ENCODE measurements at regions not wholly inside any gene's neighbourhood (a gene's known extent, or its start where the extent isn't known, plus 50 kb on each side); places are given as distances from the start of the nearest gene placed in this dataset.
"Not testable (repeated sequence)": the region's sequence is repeated elsewhere in the genome, so short reads cannot be mapped to it uniquely, and the experiment has no call there.

- DNase-seq = no peak
Measured at GRCh38 chr11:92436034-92436920, 211.7 kb downstream of the FAT3 start.

DNA sequence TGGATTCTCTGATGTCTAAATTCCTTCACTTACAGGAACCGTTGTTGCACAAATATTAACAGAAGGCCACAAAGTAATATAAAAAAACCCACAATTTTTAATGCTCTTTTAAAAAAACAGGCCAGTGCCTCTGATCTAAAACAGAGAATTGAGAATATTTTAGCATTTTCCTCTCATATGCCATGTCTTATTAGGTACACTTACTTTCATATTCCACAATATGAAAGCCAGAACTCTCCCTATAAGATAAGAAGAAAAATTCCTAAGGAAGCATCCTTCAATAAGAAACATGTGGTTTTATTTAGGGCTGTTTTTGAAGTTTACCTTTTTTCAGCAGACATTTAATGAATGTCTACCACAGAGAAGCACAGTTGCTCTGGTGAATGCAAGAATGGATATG is 214.5 kb downstream of the FAT3 start:
- DNase-seq = no peak

DNA sequence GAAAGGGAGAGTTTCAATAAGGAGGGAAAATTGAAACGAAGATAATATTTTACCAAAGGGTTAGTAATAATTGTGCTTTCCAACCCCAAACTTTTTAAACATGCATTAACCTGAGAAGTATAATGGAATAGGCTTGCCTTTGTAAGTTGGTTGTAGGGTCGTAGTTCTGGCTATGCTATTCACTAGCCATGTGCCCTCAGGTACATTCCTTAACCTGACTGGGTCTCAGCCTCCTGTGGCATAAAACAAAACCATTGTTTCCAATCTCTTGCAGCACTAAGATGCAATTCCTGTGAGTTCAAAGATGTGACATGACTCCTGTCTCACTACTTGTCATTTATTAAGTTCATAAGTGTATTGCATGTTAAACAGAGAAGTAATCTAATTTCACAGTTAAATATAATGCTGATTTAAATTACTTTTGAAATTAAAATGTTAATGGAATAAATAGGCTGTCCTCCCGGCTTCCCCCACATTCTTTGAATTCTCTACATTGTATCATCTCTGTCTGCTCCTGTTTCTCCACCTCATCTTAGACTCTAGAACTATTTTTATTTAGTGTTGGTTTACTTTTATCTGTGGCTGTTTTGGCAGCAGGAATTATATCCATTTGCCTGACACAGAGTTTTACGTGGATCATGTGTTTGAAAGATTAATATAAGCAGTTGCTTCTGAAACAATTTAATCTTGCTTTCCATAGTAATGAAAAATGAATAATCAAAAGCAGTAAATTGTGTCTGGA is 216.3 kb downstream of the FAT3 start:
- no peak for DNase-seq

DNA sequence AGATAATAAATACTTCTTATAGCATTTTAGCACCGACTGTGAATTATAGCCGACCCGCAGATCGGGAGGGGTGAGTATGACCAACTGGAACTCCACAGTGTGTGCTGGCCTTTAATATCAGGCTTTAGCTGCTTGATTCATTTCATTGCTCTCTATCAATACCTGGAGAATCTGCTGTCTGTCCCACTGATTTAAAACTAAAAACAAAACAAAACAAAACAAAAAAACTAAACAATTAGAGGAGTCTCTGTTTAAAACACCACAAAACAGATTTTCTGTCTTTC is 216.8 kb downstream of the FAT3 start:
- no peak for DNase-seq

DNA sequence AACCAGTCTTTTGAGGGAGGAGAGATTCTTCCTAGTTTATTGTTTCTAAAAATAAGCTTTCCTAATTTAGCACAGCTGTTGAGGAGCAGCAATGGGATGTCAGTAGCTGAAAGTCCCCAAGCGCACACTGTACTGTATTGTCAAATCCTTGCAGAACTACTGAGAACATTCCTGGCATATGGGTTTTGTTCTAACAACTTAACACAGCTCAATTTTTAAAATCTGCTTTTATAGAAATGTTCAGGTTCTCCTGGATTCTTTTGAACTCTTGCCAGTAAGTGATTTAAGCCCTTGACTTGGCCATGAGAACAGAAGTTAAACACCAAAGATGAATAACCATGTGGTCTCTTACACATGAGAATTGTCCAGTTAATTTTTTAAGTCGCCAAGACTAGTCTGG is 218.6 kb downstream of the FAT3 start:
- no peak for DNase-seq

- DNase-seq = no peak
Measured at GRCh38 chr11:92447586-92447985, 223.0 kb downstream of the FAT3 start.

GRCh38 chr11:92449222-92449621 is 224.6 kb downstream of the FAT3 start:
- no peak for DNase-seq

DNA sequence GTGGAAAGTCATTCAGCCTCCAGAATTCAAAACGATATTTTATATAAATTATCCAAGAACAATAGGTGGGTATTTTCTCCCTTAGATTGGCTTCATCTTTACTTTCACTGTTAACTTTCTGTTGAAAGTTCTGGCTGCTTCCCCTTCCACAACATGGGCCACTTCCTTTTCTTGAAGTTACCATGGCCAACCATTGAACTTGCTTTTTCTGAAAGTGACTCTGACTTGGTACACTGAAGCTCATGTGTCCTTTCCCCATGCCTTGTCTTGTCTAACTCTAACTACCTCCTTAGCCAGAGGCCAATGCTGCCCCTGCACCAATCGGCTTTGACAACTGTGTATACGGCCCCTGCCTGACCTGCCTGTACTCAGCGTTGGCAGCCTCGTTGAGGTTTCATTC is 225.2 kb downstream of the FAT3 start:
- DNase-seq = no peak

DNA sequence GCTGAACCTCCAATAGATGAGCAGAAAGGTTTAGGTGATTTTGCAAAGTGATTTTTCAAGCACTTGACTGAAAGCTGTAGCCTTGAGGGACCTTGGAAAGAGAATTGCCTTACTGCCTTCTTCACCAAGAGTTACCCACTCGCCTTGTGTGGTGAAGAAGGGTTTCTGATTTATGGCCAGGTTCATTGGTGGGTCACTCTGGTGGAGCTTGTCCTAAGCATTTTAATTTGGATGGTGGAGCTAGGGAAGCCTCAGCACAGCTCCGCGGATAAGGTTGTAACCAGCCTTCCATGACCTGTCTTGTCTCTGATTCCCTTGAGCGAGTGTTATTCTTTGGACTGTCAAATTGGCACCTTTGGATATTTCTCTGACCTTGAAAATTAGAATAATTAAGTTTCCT is 226.4 kb downstream of the FAT3 start:
- DNase-seq = no peak

DNA sequence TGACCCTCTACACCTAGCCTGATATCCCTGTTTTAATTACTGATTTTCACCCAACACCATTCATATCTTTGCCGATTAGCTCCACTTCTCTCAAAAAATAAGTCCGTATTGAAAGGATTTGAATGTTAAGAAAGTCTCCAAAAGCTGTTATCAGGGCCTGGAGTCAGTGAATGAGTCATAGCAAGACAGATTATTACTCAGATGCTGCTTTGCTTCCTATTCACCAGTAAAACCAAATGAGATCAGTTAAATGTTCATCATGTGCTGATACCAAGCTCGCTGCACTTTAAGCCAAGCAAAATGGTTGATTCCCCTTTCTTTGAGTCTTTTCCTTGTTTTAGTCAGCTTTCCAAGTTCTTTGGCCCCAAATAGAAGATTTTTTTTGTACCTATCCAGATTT is 228.4 kb downstream of the FAT3 start:
- DNase-seq = no peak

DNA sequence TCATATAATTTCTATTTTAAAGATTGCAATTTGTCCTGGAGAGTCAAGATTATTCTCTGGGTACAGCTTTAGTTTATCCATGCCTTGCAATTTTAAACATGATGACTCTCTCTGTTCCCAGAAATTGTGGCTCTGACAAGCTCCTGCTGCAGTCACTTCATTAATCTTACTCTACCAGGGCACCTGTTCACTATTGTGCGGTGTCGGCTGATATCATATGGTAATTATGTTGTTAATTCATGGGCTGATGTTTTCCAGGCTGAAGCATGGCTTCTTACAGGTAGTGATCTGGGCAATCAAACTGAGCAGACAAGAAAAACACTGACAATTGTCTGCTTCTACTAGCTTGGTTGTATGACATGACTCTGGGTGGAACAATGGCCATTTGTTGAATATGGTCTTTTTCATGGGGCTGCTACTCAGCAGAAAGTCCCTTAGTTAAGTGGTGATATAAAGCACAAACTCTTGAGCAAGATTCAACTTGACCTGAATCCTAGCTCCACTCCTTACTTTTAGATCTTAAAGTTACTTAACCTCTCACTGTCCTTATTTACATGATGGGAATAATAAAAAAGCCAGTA is 230.7 kb downstream of the FAT3 start:
- DNase-seq = no peak

- no peak for DNase-seq
Measured at GRCh38 chr11:92457250-92457649, 232.6 kb downstream of the FAT3 start.

DNA sequence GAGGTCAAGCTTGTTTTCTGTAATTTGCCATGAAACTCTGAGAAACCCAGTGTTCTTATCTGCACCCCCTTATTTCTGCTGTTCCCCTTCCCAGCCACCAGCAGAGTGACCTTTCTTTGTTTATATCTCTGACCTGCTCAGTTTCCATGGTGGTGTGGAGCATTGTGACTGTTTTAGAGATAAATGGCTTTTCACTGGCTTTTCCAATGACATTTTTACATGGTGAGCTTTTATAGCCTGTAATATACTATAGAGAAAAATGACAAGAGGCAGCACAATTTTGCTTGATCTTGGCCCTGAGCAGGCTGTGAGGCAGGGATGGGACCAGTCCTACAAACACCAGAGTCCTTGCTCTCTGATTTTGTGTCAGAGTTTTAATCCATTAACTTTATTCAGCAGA is 233.9 kb downstream of the FAT3 start:
- no peak for DNase-seq

DNA sequence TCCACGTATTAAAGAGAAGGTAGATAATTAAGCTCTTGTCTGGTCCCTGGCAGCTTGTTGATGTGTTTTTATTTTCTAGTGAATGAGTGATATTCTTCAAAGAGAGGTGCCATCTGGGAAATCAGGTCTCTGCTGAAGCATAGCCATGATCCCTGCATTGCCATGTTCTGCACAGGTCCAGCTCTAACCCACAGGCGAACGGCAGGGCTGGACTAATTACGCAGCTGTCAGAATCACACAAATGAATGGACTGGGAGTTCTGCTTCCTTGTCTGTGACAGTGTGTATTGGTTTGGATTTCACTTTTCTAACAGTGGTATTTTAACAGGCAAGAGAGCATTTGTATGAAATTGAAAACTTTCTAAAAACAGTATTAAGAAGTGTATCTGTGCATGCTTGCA is 235.6 kb downstream of the FAT3 start:
- DNase-seq = no peak

DNA sequence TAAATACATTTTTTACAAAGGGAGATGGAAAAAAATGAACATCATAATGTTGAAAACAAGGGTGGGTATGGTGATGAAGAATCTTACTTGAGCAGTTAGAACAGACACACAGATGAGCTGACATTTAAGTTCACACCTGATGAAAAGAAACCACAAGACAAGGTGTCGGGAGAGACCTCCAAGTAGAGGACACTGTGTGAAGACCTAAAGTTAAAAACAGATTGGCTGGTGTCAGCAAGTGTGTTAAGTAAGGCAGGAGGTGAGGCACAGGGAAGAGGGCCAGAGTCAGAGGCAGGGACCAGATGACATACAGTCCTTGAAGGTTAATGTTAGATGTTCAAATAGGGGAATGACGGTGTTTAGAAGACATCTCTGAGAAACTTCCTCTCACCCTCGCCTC is 236.8 kb downstream of the FAT3 start:
- no peak for DNase-seq

GRCh38 chr11:92462821-92463220 is 238.2 kb downstream of the FAT3 start:
- DNase-seq = no peak

- DNase-seq = no peak
Measured at GRCh38 chr11:92464822-92465221, 240.2 kb downstream of the FAT3 start.

- not testable (repeated sequence) for DNase-seq
Measured at GRCh38 chr11:92465410-92465809, 240.8 kb downstream of the FAT3 start.

DNA sequence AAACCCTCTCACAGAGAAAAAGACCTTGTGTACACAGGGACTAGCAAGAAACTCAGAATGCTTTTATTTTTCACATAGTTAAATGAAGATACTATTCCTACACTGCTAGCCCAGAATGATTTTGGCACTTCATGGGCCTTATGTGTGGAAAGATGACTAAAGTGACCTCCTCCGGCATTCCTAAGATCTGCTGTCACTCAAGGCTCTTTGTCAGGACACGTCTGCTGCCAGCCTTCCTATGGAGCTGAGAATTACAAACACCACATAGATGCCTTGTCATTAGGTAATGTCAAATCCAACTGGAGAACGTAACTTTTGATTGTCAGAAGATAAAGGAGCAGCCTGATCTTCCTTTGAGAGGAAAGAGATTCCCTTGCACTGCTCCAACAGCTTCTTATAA is 249.1 kb downstream of the FAT3 start:
- no peak for DNase-seq

GRCh38 chr11:92475316-92475715 is 250.7 kb downstream of the FAT3 start:
- DNase-seq = no peak

- DNase-seq = no peak
Measured at GRCh38 chr11:92475819-92476218, 251.2 kb downstream of the FAT3 start.

DNA sequence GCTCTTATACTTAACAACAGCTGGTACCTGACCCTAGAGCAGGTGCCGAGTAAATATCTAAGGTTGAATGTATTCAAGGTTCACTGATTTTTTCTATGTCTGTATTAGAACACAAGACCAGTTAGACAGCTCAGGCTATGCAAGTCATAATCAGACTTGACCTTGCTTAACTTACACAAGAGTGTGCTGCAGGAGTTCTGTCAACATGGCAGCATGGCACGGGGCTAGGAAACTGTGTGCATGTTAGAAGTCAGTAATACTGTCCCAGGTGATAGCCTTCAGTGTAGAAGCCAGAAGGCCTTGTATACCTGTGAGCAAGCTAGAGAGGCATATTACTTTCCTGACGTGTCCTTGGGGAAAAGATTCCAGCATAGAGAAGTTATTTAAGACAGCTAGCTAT is 253.1 kb downstream of the FAT3 start:
- DNase-seq = peak; percentile 49

GRCh38 chr11:92480499-92480898 is 255.9 kb downstream of the FAT3 start:
- no peak for DNase-seq

GRCh38 chr11:92482492-92483060 is 258.0 kb downstream of the FAT3 start:
- no peak for DNase-seq
